HPDE6-E6E7 (cell line): ENCODE measurements at regions not wholly inside any gene's neighbourhood (a gene's known extent, or its start where the extent isn't known, plus 50 kb on each side); places are given as distances from the start of the nearest gene placed in this dataset.
"Not testable (repeated sequence)": the region's sequence is repeated elsewhere in the genome, so short reads cannot be mapped to it uniquely, and the experiment has no call there.

Source experiments
- DNase-seq: peaks from one replicate; pipeline ENCODE4 v3.0.0; 2011; ENCODE audit warnings: missing footprints; ENCODE audit errors: extremely low spot score

DNA sequence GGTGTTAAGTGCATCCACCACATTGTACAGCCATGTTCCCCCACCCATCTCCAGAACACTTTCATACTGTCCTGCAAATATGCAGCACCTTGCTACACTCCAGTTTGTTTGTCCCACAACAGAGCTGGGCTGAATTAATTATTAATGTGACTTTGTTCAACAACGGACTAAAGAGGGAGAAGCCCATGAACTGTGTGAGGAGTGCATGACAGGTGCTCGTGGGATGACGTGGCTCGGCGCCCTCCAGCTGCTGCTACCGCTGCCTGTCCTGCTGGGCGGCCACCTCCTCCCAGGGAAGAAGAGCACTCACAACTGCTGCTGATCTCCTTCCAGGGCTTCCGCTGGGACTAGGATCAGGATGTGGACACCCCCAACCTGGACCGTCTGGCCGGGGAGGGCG lies 111.2 kb upstream of the DEFB108B start:
- DNase-seq = not testable (repeated sequence)

DNA sequence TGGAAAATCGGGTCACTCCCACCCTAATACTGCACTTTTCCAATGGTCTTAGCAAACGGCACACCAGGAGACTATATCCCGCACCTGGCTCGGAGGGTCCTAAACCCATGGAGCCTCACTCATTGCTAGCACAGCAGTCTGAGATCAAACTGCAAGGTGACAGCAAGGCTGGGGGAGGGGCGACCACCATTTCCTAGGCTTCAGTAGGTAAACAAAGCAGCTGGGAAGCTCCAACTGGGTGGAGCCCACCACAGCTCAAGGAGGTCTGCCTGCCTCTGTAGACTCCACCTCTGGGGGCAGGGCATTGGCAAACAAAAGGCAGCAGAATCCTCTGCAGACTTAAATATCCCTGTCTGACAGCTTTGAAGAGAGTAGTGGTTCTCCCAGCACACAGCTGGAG lies 109.0 kb upstream of the DEFB108B start:
- DNase-seq = not testable (repeated sequence)

DNA sequence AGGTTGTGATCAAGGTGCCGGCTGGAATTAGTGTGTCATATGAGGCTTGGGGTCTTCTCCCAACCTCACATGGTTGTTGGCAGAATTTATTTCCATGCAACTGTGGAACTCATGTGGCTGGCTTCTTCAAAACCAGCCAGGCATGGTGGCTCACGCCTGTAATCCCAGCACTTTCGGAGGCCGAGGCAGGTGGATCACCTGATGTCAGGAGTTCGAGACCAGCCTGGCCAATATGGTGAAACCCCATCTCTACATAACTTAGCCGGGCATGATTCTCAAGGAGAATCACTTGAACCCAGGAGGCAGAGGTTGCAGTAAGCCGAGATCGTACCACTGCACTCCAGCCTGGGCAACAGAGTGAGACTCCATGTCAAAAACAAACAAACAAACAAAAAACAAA lies 102.3 kb upstream of the DEFB108B start:
- DNase-seq = not testable (repeated sequence)

DNA sequence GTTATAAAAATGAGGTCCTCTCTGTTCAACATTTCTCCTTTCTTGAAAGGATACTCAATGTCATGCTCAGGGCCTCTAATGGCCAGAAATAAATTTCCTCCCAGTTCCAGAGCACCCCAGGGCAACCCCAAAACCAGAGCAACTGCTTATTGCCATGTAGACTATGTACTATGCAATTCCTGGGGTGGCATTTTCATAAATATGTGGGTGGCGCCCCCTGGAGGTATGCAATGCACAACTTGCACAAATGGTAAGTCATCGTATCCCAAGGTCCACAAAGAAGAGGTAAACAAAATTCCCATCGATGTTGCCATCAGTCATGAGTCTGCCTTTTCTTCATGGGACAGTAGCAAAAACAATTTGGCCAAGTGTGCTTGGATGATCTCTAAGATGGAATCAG lies 98.6 kb upstream of the DEFB108B start:
- DNase-seq = not testable (repeated sequence)

DNA sequence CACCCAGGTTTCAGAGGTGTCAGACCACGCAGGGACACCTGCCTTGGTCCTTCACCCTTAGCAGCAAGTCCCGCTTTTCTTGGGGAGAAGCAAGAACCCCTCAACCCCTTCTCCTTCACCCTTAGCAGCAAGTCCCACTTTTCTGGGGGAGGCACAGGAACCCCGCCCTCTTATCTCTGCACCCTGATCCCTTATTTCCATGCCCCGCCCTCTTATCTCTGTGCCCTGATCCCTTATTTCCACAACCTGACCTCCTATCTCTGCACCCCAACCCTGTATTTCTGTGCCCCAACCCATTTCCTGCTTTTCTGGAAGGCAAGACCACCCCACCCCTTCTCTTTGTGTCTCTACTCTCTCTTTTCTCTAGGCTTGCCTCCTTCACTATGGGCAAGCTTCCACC lies 94.7 kb upstream of the DEFB108B start:
- DNase-seq = not testable (repeated sequence)

DNA sequence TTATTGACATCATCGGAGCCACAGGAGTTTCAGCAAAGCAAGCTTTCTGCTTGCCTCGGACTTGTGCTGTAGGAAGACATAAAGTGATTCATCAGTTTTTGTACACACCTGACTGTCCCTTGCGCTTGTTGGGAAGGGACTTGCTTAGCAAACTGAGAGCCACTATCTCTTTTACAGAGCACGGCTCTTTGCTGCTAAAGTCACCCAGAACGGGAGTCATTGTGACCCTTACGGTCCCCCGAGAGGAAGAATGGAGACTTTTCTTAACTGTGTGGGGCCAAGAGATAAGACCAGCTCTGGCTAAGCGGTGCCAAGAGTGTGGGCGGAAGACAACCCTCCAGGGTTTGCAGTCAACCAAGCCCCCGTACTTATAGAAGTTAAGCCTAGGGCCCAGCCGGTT lies 89.6 kb upstream of the DEFB108B start:
- not testable (repeated sequence) for DNase-seq

DNA sequence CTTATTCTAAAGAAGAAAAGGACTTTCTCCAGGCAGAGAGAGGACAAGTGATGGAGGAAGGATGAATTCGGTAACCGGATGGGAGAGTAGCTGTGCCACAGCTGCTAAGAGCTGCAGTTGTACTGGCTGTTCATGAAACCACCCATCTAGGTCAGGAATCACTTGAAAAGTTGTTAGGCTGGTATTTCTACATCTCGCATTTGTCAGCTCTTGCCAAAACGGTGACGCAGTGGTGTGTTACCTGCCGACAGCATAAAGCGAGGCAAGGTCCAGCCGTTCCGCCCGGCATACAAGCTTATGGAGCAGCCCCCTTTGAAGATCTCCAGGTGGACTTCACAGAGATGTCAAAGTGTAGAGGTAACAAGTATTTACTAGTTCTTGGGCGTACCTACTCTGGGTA lies 87.3 kb upstream of the DEFB108B start:
- not testable (repeated sequence) for DNase-seq

DNA sequence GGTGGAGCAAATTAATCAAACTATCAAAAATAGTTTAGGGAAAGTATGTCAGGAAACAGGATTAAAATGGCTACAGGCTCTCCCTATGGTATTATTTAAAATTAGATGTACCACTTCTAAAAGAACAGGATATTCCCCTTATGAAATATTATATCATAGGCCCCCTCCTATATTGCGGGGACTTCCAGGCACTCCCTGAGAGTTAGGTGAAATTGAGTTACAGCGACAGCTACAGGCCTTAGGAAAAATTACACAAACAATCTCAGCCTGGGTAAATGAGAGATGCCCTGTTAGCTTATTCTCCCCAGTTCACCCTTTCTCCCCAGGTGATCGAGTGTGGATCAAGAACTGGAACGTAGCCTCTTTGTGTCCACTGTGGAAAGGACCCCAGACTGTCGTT lies 86.7 kb upstream of the DEFB108B start:
- DNase-seq = not testable (repeated sequence)

DNA sequence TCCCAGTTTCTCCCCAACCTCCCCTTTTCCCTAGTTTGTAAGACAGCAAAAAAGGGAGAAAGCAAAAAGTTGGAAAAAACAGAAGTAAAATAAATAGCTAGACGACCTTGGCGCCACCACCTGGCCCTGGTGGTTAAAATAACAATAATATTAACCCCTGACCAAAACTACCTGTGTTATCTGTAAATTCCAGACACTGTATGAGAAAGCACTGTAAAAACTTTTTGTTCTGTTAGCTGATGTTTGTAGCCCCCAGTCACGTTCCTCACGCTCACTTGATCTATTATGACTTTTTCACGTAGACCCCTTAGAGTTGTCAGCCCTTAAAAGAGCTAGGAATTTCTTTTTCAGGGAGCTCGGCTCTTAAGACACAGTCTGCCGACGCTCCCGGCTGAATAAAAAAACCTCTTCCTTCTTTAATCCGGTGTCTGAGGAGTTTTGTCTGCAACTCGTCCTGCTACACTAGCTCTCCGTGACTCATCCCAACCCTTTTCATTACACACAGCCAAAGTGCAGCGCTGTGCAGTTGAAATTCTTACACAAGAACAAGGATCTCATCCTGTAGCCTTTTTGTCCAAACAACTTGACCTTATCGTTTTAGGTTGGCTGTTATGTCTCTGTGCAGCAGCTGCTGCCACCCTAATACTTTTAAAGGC lies 83.9 kb upstream of the DEFB108B start:
- DNase-seq = not testable (repeated sequence)

DNA sequence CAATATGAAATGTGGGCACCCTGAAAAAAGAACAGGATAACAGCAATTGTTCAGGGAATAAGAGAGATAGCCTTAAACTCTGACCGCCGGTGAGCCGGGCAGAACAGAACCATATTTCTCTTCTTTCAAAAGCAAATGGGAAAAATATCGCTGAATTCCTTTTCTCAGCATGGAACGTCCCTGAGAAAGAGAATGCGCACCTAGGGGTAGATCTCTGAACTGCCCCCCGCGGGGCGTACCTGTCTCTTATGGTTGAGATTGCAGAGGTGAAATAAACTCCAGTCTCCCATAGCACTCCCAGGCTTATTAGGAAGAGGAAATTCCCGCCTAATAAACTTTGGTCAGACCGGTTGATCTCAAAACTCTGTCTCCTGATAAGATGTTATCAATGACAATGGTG lies 82.1 kb upstream of the DEFB108B start:
- DNase-seq = not testable (repeated sequence)

DNA sequence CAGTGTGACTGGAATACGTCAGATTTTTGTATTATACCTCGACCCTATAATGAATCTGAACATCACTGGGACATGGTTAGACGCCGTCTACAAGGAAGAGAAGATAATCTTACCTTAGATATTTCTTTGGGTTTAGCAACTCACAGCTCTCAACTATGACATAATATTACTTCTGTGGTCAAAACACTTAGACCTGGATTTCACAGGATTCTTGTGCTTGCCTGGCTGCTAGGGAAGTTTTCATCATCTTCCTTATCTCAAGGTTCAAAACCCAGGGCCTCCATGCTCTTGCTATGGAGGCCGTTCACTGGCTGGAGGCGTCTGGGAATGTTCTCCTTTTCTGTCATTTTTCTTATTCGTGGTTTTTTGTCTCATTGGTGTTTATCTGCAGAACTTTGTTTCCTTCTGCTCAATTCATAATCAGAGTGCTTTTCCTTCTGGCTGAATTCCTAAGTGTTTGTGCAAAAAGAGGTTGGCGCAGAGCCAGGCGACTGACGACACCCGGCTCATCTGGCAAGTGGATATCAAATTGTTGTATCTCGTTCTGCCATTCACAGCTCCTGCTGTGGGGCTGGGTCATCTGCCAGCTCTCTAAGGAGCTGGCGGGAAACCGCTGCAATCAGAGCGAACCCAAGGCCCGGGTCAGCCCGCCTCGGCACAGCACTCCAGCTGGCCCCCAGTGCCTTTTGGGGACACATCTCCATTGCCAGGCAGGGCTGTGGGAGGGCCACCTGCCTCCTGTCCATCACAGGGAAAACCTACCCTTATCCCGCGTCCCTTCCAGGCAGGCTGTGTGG lies 68.1 kb upstream of the DEFB108B start:
- DNase-seq = not testable (repeated sequence)

DNA sequence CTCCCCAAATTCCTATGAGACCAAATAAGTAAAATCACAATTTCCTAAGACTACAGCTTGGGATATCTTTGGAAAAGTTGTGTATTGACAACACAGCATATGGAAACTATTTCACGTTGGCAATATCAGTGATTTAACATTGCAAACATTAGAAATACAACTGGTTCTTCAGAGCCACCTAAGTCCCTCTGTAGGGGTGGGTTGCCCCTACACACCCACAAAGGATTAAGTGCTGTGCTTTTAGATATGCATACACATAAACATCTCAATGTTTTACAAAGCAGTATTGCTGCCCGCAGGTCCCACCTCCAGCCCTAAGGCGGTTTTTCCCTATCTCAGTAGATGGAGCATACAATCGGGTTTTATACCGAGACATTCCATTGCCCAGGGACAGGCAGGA lies 66.0 kb upstream of the DEFB108B start:
- not testable (repeated sequence) for DNase-seq

DNA sequence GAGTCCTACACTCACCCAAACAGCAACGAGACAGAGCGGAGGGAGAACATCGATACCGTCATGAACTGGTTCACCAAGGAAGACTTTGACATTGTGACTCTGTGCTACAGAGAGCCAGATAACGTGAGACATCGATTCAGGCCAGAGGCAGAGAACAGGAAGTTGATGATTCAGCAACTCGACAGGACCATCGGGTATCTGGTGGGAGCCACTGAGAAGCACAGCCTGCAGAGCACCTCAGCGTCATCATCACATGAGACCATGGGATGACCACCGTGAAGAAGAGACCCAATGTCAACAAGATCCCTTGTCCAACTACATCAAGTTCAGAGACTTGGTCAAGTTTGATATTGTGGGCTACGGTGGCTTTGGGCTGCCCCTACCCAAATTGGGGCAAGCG lies 60.8 kb upstream of the DEFB108B start:
- not testable (repeated sequence) for DNase-seq

DNA sequence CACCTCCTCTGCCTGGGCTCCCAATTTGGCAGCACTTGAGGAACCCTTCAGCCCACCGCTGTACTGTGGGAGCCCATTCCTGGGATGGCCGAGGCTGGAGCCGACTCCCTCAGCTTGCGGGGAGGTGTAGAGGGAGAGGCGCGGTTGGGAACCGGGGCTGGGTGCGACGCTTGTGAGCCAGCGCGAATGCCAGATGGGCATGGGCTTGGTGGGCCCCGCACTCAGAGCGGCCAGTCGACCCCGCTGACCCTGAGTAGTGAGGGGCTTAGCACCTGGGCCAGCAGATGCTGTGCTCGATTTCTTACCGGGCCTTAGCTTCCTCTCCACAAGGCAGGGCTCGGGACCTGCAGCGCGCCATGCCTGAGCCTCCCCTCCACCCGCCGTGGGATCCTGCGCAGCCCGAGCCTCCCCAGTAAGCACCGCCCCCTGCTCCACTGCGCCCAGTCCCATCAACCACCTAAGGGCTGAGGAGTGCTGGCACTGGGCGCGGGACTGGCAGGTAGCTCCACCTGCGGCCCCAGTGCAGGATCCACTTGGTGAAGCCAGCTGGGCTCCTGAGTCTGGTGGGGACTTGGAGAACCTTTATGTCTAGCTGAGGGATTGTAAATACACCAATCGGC lies 58.3 kb upstream of the DEFB108B start:
- DNase-seq = no peak

DNA sequence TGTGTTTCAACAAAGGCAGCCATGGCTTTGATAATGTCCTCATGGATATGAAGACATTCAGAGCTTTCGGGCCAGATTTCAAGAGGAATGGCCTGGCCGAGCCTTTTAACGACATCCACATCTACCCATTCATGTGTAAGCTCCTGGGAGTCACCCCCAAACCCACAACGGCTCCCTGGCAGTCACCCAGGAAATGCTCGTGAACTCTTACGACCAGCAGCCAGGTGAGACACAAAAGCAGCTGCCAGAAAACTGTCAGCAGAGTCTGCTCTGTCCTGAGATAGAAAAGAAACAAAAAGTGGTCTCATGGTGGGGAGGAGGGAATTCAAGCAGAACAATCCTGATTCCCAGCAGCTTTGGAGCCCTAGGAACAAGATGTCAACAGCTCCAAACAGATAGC lies 52.9 kb upstream of the DEFB108B start:
- DNase-seq = not testable (repeated sequence)

DNA sequence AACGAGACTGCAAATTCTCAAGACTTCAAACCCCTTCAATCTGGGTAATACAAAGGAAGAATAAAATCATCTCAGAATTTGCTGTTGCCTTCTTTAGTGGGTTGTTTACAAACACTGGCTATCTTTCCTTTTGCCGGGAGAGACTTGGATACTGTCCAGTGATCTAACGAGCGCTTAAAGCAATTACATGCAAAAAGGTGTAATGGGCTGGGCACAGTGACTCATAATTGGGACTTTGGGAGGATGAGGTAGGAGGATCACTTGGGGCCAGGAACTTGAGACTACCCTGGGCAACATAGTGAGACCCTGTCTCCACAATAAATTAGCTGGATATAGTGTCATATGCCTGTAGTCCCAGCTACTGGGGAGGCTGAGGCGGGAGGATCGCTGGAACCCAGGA lies 52.2 kb upstream of the DEFB108B start:
- DNase-seq = not testable (repeated sequence)

DNA sequence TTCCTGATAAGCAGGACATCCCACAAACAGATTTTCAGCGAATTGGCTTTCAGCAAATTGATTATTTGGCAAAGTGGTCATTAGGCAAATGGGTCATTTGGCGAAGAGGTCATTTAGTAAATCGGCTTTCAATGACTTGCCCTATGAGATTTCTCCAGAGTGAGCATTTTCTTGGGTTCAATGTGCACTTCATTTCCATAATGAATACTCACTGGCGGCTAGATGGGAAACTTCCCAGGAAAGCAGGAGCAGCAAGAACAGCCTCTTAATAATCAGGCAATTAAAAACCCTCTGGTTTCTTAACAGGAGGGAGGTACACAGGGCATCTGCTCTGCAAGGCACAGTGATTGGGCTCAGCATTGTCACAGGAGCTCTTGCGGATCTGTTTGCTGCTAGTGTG lies 51.5 kb upstream of the DEFB108B start:
- DNase-seq = not testable (repeated sequence)

DNA sequence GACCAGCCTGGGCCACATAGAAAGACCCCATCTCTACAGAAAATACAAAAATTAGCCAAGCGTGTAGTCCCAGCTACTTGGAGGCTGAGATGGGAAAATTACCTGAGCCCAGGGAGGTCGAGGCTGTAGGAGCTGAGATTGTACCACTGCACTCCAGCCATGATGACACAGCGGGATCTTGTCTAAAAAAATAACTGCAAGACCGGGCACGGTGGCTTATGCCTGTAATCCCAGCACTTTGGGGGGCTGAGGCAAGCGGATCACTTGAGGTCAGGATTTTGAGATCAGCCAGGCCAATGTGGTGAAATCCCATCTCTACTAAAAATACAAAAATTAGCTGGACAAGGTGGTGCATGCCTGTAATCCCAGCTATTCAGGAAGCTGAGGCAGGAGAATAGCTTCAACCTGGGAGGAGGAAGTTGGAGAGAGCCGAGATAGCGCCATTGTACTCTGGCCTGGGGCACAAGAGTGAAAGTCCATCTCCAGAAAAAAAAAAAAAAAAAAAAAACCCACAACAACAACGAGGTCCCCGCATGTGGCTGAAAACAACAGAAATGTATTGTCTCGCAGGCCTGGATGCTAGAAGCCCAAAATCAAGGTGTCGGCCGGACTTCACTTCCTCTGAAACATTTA lies 50.7 kb upstream of the DEFB108B start:
- not testable (repeated sequence) for DNase-seq

DNA sequence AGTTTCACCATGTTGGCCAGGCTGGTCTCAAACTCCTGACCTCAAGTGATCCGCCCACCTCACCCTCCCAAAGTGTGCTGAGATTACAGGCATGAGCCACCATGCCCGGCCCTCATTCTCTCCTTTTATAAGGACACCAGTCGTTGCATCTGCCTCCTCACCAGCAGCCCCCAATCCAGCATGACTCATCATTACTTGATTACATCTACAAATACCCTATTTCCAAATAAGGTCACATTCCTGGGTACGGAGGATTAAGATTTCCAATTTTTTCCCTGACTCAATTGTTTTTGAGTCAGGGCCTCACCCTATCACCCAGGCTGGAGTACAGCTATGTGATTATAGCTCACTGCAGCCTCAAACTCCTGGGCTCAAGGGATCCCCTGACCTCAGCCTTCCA lies 49.8 kb upstream of the DEFB108B start:
- DNase-seq = not testable (repeated sequence)
